GM20000 (cell line): ENCODE measurements at regions not wholly inside any gene's neighbourhood (a gene's known extent, or its start where the extent isn't known, plus 50 kb on each side); places are given as distances from the start of the nearest gene placed in this dataset.
"Not testable (repeated sequence)": the region's sequence is repeated elsewhere in the genome, so short reads cannot be mapped to it uniquely, and the experiment has no call there.

Experiments used
- DNase-seq: peaks from one replicate; pipeline ENCODE4 v3.0.0; 2012; ENCODE audit warnings: low spot score
- TF ChIP-seq, protein P1 (sequence below): IDR thresholded peaks from 2 replicates; pipeline ENCODE4 v1.5.1; 2012; ENCODE audit warnings: mild to moderate bottlenecking, control low read depth; ENCODE audit errors: extremely low read depth, missing control alignments

DNA sequence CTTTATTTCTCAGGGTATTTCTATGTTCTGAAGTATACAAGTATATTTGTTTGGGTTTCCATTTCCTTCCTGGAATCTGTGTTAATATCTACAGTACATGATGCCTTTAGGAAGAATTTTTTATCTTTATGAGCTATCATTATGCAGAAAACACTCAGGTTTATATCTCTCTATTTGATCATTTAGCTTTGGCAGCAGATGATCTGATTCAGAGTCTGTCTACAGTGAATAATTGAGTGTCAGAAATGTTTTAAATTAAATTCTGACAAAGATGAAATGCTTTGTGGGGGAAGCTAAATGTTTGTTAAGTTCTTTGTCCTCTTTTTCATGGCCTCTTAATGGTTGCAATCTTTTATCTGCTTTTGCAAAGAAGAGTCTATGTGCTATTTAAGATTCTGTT, 2141.0 kb upstream of the ACO1 start:
- DNase-seq, result no peak
- TF ChIP-seq, protein P1, sequence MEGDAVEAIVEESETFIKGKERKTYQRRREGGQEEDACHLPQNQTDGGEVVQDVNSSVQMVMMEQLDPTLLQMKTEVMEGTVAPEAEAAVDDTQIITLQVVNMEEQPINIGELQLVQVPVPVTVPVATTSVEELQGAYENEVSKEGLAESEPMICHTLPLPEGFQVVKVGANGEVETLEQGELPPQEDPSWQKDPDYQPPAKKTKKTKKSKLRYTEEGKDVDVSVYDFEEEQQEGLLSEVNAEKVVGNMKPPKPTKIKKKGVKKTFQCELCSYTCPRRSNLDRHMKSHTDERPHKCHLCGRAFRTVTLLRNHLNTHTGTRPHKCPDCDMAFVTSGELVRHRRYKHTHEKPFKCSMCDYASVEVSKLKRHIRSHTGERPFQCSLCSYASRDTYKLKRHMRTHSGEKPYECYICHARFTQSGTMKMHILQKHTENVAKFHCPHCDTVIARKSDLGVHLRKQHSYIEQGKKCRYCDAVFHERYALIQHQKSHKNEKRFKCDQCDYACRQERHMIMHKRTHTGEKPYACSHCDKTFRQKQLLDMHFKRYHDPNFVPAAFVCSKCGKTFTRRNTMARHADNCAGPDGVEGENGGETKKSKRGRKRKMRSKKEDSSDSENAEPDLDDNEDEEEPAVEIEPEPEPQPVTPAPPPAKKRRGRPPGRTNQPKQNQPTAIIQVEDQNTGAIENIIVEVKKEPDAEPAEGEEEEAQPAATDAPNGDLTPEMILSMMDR, result no peak

DNA sequence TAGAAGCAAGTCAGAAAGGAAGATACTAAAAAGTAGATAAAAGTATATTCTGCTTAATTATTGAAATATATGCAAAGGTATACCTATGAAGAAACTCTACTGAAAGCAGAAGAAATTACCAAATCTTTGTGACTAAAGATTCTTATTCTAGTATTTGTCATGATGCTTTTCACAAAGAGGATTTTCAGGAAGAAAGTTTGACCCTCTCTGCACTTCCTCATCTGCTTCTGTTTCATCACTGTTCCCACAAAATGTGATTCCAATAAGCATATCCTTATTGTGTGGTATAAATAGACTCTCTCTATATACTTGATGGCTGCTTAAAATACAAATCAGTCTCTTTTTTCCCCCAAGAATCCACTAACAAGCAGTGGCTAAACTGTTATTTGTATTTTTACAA, 2139.6 kb upstream of the ACO1 start:
- DNase-seq, result no peak
- TF ChIP-seq, protein P1, result no peak

DNA sequence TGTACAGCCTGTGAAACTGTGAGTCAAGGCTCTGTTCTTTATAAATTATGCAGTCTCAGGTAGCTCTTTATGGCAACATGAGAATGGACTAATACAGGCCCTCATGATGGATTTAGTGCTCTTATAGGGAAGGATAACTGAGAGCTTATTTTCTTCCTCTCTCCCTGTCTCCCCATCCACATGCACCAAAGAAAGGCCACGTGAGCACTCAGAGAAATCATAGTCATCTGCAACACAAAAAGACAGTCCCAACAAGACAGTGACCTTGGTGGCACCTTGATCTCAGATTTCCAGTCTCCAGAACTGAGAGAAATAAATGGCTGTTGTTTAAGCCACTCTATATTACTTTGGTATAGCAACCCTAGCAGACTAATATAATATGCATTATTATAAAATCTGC, 2133.6 kb upstream of the ACO1 start:
- TF ChIP-seq, protein P1, result no peak
- no peak for DNase-seq

DNA sequence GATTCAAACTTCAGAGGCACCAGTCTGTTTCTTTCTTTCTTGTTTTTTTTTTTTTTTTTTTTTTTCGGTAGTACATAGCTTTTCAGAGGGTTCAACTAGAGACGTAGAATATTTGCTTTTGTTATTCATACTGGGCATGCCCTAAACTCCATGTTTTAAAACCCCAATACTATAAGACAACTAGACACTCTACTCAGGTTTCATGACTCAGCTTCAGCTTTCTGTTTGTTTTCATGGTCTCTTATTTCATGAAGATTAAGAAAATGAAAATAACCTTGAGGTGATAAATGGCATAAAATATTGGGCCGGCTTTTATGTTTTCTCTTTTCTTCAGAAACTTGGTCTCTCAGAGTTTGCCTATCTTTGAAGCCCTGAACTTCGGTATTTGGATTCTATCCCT, 2126.3 kb upstream of the ACO1 start:
- no peak for DNase-seq
- TF ChIP-seq, protein P1, result no peak

DNA sequence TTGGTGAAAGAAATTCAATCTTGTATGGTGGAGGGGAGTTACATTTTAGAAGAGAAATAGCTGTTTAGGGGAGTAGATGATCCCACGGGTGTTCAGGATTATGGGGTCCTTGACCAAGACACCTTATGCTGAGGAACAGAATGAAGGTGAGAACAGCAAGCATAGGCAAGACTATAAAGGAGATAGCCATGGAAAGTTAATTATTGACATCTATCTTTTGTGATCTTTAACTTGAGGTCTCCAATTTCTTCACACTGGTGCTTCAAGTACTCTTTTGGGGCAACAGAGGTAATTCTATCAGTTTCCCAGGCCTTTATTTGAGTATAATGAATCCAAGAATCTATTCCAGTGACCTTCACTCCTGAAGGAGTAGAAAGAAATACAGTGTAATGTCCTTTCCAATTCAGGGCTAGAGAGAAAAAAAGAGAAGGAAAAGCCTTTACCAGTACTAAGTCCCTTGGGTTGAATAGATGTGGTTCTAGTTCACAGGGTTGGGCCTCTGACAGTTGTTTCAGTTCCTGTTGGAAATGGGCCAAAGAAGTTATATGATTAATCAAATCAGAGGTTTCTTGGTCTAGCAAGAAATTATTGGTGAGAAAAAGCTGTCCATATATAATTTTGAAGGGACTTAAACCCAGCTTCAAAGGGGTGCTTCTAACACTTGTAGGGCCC, 2104.1 kb upstream of the ACO1 start:
- DNase-seq, result no peak
- TF ChIP-seq, protein P1, result no peak

DNA sequence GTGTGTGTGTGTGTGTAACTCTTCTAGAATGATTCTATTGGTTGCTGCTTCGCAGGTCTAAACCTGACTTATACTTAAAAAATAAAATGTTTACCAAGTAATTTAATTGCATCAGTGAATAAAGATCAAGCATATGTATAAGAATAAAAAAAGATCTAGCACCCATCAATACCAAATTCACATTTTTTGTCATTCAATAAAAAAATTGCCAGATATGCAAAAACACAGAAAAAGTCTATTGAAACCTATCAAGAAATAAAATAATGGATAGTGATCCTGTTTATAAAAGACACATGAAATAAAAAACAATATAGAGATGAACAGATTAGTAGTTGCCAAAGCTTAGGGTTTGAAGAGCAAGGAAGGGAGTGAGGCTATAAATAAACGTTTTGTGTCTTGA, 2095.0 kb upstream of the ACO1 start:
- no peak for DNase-seq
- TF ChIP-seq, protein P1, result no peak

DNA sequence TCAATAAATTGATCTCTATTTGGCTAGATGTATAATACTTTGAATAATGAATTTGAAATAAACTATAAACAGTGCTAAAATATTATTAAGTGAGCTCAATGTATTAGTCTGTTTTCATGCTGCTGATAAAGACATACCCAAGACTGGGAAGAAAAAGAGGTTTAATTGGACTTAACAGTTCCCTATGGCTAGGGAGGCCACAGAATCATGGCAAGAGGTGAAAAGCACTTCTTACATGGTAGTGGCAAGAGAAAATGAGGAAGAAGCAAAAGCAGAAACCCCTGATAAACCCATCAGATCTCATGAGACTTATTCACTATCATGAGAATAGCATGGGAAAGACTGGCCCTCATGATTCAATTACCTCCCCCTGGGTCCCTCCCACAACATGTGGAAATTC, 2092.4 kb upstream of the ACO1 start:
- not testable (repeated sequence) for DNase-seq

DNA sequence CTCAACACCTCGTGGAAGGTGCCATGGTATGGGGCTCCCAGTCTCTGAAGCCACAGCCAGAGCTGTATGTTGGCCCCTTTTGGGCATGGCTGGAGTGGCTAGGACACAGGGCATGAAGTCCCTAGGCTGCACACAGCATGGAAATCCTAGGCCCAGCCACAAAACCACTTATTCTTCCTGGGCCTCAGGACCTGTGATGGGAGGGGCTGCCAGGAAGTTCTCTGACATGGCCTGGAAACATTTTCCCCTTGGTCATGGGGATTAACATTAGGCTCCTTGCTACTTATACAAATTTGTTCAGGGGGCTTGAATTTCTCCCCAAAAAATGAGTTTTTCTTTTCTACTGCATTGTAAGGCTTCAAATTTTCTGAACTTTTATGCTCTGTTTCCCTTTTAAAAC, 2091.2 kb upstream of the ACO1 start:
- TF ChIP-seq, protein P1, result no peak

More for the DNA sequence above, 2091.2 kb upstream of the ACO1 start:
- no peak for DNase-seq
